ENCODE measurements at regions not wholly inside any gene's neighbourhood (a gene's known extent, or its start where the extent isn't known, plus 50 kb on each side); places are given as distances from the start of the nearest gene placed in this dataset.

- no peak overlapping the region for H3K9ac ChIP-seq (ENCODE audit: low read length)
- H3K9me3 ChIP-seq (ENCODE audit: insufficient read depth, low read length), result no peaks in the 10 kb centered on the region
- no peaks in the 10 kb centered on the region for H3K36me3 ChIP-seq (replicated peaks; ENCODE audit: low read depth, low read length)
- TF ChIP-seq EZH2phosphoT487 (IDR thresholded peaks at IDR 0.05; ENCODE audit: low read depth) (no peak), CTCF (IDR thresholded peaks at IDR 0.05; ENCODE audit: low read depth, low read length) (no peak)
- peaks cover 13% of the 10 kb centered on the region; the same call in 1 of the 2 replicates for H3K27me3 ChIP-seq (ENCODE audit: low read depth, low read length)
- H3K27ac ChIP-seq (ENCODE audit: low read length), result no peak overlapping the region
- no peaks in the 10 kb centered on the region for H4K20me1 ChIP-seq (ENCODE audit: insufficient read depth, low read length)
- H2AFZ ChIP-seq (ENCODE audit: low read depth, low read length), result no peak overlapping the region
- no peak overlapping the region for H3K4me3 ChIP-seq (ENCODE audit: low read length)
- H3K4me2 ChIP-seq (ENCODE audit: low read length), result no peak overlapping the region
- H3K4me1 ChIP-seq (ENCODE audit: low read length), result no peaks in the 10 kb centered on the region
- H3K79me2 ChIP-seq (ENCODE audit: low read length), result no peaks in the 10 kb centered on the region
These were observed 230.9 kb upstream of the RORA start for GRCh38 chr15:61459785-61460707.

GRCh38 chr15:61457050-61457733 is 228.1 kb upstream of the RORA start:
- H3K4me2 ChIP-seq (ENCODE audit: low read length), result no peak overlapping the region
- H3K4me1 ChIP-seq (ENCODE audit: low read length), result no peaks in the 10 kb centered on the region
- no peaks in the 10 kb centered on the region for H3K79me2 ChIP-seq (ENCODE audit: low read length)
- H3K36me3 ChIP-seq (replicated peaks; ENCODE audit: low read depth, low read length), result no peaks in the 10 kb centered on the region
- H3K27ac ChIP-seq (ENCODE audit: low read length), result no peak overlapping the region
- no peaks in the 10 kb centered on the region for H3K9me3 ChIP-seq (ENCODE audit: insufficient read depth, low read length)
- H2AFZ ChIP-seq (ENCODE audit: low read depth, low read length), result no peak overlapping the region
- no peak overlapping the region for H3K4me3 ChIP-seq (ENCODE audit: low read length)
- H3K27me3 ChIP-seq (ENCODE audit: low read depth, low read length), result 0 out of 2 replicates have a peak, but pooled peaks cover 4% of the 10 kb centered on the region
- H4K20me1 ChIP-seq (ENCODE audit: insufficient read depth, low read length), result no peaks in the 10 kb centered on the region
- TF ChIP-seq CTCF (IDR thresholded peaks at IDR 0.05; ENCODE audit: low read depth, low read length) (no peak), EZH2phosphoT487 (IDR thresholded peaks at IDR 0.05; ENCODE audit: low read depth) (no peak)
- no peak overlapping the region for H3K9ac ChIP-seq (ENCODE audit: low read length)

- Histone ChIP-seq H3K4me3 (ENCODE audit: low read length) (no peak overlapping the region), H3K4me2 (ENCODE audit: low read length) (no peak overlapping the region), H2AFZ (ENCODE audit: low read depth, low read length) (no peak overlapping the region), H3K27ac (ENCODE audit: low read length) (no peak overlapping the region), H3K27me3 (ENCODE audit: low read depth, low read length) (no peaks in the 10 kb centered on the region), H3K9ac (ENCODE audit: low read length) (no peak overlapping the region), H3K36me3 (replicated peaks; ENCODE audit: low read depth, low read length) (no peaks in the 10 kb centered on the region), H3K9me3 (ENCODE audit: insufficient read depth, low read length) (0 out of 2 replicates have a peak, but pooled peaks cover 2% of the 10 kb centered on the region), H3K79me2 (ENCODE audit: low read length) (no peaks in the 10 kb centered on the region), H4K20me1 (ENCODE audit: insufficient read depth, low read length) (no peaks in the 10 kb centered on the region), H3K4me1 (ENCODE audit: low read length) (peaks cover 6% of the 10 kb centered on the region; the same call in 1 of the 2 replicates)
- no peak for TF ChIP-seq EZH2phosphoT487 (IDR thresholded peaks at IDR 0.05; ENCODE audit: low read depth)
These were observed 220.1 kb upstream of the RORA start for GRCh38 chr15:61449186-61449702.

- Histone ChIP-seq H3K36me3 (replicated peaks; ENCODE audit: low read depth, low read length) (no peaks in the 10 kb centered on the region), H3K9ac (ENCODE audit: low read length) (no peak overlapping the region), H3K9me3 (ENCODE audit: insufficient read depth, low read length) (0 out of 2 replicates have a peak, but pooled peaks cover 3% of the 10 kb centered on the region), H3K79me2 (ENCODE audit: low read length) (no peaks in the 10 kb centered on the region), H3K27ac (ENCODE audit: low read length) (no peak overlapping the region), H2AFZ (ENCODE audit: low read depth, low read length) (no peak overlapping the region), H3K4me1 (ENCODE audit: low read length) (peaks cover 7% of the 10 kb centered on the region; the same call in 1 of the 2 replicates), H4K20me1 (ENCODE audit: insufficient read depth, low read length) (no peaks in the 10 kb centered on the region), H3K4me3 (ENCODE audit: low read length) (no peak overlapping the region), H3K4me2 (ENCODE audit: low read length) (no peak overlapping the region), H3K27me3 (ENCODE audit: low read depth, low read length) (no peaks in the 10 kb centered on the region)
- no peak for TF ChIP-seq EZH2phosphoT487 (IDR thresholded peaks at IDR 0.05; ENCODE audit: low read depth)
- no peak for TF ChIP-seq CTCF (IDR thresholded peaks at IDR 0.05; ENCODE audit: low read depth, low read length)
These were observed 218.9 kb upstream of the RORA start for GRCh38 chr15:61447981-61448380.

Measured in OCI-LY3 (cell line).